ENCODE measurements at regions not wholly inside any gene's neighbourhood (a gene's known extent, or its start where the extent isn't known, plus 50 kb on each side); places are given as distances from the start of the nearest gene placed in this dataset.
A peak's percentile ranks its signal among the peaks of the same experiment; 100 is the strongest.
"Not testable (repeated sequence)": the region's sequence is repeated elsewhere in the genome, so short reads cannot be mapped to it uniquely, and the experiment has no call there.

DNA sequence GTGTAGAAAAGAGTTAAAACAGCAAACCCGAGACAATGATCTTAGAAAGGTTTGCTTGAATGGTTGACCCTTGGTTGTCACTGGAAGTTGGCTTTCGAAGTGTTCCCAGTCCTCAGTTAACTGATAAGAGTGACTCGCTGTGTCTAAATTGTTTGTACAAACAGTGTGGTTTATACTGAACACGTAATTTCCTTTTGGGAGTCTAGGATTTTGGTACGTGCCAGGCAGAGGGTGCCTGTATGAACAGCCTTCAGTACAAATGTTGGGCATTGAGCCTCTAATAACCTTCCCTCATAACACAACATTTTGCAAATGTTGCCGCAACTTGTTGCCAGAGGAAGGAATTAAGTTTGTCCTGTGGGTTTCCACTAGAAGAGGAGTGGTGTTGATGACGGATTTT, 95.8 kb upstream of the DPP10 start:
- Histone ChIP-seq H3K4me3 (ENCODE audit: low read length) (no peak overlapping the region), H3K9me3 (ENCODE audit: control insufficient read depth, low read length) (no peaks in the 10 kb centered on the region), H3K27ac (ENCODE audit: low read length) (no peak overlapping the region), H3K27me3 (ENCODE audit: control insufficient read depth, insufficient read depth) (no peaks in the 10 kb centered on the region), H3K4me1 (ENCODE audit: control insufficient read depth, insufficient read depth, low read length) (no peaks in the 10 kb centered on the region)
- 43% methylated on average over 7 of the region's 7 CpGs for WGBS
- ATAC-seq, result peak; percentile 72 to 86
- no peak for DNase-seq
- intact Hi-C loops (cut with DNase I), result no loop called here

DNA sequence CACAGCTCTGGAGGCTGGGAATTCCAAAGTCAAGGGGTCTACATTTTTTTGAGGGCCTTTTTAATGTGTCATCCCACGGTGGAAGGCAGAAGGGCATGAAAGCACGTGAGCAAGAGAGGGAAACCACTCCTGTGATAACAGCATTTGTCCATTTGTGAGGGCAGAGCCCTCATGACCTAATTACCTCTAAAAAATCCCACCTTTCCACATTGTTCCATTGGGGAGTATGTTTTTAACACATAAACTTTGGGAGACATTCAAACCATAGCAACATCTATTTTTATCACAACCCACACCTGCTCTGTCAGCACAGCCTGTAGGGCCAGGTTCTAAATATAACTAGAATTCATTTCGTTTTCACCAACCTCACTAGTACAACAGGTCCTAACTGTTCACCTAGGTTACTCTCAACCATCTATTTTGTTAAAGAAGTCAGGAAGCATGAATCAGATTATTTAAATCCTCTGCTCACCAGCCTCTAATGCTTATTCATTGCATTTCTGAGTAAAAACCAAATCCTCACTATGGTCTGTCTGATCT, 92.2 kb upstream of the DPP10 start:
- no peaks in the 10 kb centered on the region for H3K27me3 ChIP-seq (ENCODE audit: control insufficient read depth, insufficient read depth)
- ATAC-seq, result no peak
- 54% methylated on average over 3 of the region's 3 CpGs for WGBS

DNA sequence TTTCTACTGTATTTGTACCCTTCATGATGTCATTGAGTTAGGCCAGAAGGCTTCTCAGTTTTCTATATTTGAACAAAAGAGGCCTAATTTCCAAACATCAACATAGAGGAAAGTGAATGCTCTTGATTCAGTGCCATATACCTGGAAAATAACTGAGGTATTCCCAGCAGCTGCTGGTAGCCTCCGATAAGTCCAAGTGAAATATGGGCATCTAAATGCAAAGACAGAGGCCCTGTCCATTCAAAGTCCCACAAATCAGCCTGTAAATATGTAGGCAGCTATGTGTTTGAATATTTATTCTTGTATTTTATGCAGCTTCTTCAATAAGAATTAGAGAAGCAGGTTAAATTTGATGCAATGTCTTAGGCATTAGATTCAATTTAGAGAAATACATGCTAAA, 89.5 kb upstream of the DPP10 start:
- Histone ChIP-seq H3K9me3 (ENCODE audit: control insufficient read depth, low read length) (no peaks in the 10 kb centered on the region), H3K4me3 (ENCODE audit: low read length) (no peak overlapping the region), H3K27ac (ENCODE audit: low read length) (no peak overlapping the region), H3K27me3 (ENCODE audit: control insufficient read depth, insufficient read depth) (no peaks in the 10 kb centered on the region), H3K4me1 (ENCODE audit: control insufficient read depth, insufficient read depth, low read length) (no peaks in the 10 kb centered on the region)
- DNase-seq (no peak), ATAC-seq (no peak)
- WGBS, result 96% methylated on average over 1 of the region's 1 CpG
- intact Hi-C loops (cut with DNase I), result no loop called here

More for the DNA sequence above, 92.2 kb upstream of the DPP10 start:
- DNase-seq, result no peak
- H3K4me1 ChIP-seq (ENCODE audit: control insufficient read depth, insufficient read depth, low read length), result no peaks in the 10 kb centered on the region
- intact Hi-C loops (cut with DNase I), result no loop called here
- H3K9me3 ChIP-seq (ENCODE audit: control insufficient read depth, low read length), result no peaks in the 10 kb centered on the region
- H3K27ac ChIP-seq (ENCODE audit: low read length), result no peak overlapping the region
- H3K4me3 ChIP-seq (ENCODE audit: low read length), result no peak overlapping the region

DNA sequence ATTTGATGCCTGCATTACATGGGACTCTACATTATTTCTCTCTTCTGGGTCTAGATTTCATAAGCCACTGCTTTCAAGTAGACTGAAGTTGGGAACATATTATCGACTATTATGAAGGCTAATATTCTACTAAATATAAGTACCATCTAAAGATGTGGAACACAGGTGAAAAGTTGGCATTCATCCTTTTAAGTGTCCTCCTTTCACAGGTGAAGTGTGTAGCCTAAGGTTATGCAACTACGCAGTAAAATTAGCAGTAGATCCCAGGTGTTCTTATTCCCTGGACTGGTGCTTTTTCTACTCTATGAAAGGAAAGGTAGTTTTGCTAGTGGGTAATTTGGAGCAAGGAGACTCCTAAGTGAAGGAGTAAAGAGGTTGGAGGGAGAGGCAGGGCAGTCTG, 88.2 kb upstream of the DPP10 start:
- H3K4me1 ChIP-seq (ENCODE audit: control insufficient read depth, insufficient read depth, low read length), result no peaks in the 10 kb centered on the region
- ATAC-seq (no peak), DNase-seq (no peak)
- H3K4me3 ChIP-seq (ENCODE audit: low read length), result no peak overlapping the region
- no peak overlapping the region for H3K27ac ChIP-seq (ENCODE audit: low read length)
- no peaks in the 10 kb centered on the region for H3K9me3 ChIP-seq (ENCODE audit: control insufficient read depth, low read length)
- intact Hi-C loops (cut with DNase I), result no loop called here
- WGBS, result 95% methylated on average over 2 of the region's 2 CpGs
- no peaks in the 10 kb centered on the region for H3K27me3 ChIP-seq (ENCODE audit: control insufficient read depth, insufficient read depth)

DNA sequence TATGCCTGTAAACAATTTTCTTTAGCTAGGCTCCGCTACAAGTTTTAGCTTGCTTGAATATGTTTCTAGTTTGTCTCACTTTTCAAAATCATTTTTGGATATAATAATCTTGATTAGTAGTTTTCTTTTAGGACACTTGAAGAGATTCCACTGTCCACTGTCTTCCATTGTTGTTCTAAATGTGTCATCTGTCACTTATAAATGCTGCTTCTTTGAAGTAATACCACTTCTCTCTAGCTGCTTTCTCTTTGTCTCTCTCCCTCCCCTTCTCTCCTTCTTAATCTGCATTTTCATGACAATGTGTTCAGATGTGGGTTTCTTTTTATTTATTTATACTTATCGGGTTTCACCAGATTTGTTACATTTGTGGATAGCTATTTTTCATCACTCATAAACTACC, 73.7 kb upstream of the DPP10 start:
- ATAC-seq, result no peak
- intact Hi-C loops (cut with DNase I), result no loop called here
- 71% methylated on average over 2 of the region's 2 CpGs for WGBS

DNA sequence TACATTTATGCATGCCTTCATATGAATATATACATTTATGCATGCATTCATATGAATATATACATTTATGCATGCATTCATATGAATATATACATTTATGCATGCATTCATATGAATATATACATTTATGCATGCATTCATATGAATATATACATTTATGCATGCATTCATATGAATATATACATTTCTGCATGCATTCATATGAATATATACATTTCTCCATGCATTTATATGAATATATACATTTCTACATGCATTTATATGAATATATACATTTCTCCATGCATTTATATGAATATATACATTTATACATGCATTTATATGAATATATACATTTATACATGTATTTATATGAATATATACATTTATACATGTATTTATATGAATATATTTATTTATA, 70.7 kb upstream of the DPP10 start:
- H3K27ac ChIP-seq (ENCODE audit: low read length); H3K27me3 ChIP-seq (ENCODE audit: control insufficient read depth, insufficient read depth); H3K9me3 ChIP-seq (ENCODE audit: control insufficient read depth, low read length); intact Hi-C loops (cut with DNase I); H3K4me3 ChIP-seq (ENCODE audit: low read length); DNase-seq; ATAC-seq; H3K4me1 ChIP-seq (ENCODE audit: control insufficient read depth, insufficient read depth, low read length): not testable (repeated sequence)

More for the DNA sequence above, 73.7 kb upstream of the DPP10 start:
- H3K9me3 ChIP-seq (ENCODE audit: control insufficient read depth, low read length), result no peaks in the 10 kb centered on the region
- H3K27me3 ChIP-seq (ENCODE audit: control insufficient read depth, insufficient read depth), result no peaks in the 10 kb centered on the region
- no peak overlapping the region for H3K4me3 ChIP-seq (ENCODE audit: low read length)
- DNase-seq, result no peak
- no peaks in the 10 kb centered on the region for H3K4me1 ChIP-seq (ENCODE audit: control insufficient read depth, insufficient read depth, low read length)
- H3K27ac ChIP-seq (ENCODE audit: low read length), result no peak overlapping the region

DNA sequence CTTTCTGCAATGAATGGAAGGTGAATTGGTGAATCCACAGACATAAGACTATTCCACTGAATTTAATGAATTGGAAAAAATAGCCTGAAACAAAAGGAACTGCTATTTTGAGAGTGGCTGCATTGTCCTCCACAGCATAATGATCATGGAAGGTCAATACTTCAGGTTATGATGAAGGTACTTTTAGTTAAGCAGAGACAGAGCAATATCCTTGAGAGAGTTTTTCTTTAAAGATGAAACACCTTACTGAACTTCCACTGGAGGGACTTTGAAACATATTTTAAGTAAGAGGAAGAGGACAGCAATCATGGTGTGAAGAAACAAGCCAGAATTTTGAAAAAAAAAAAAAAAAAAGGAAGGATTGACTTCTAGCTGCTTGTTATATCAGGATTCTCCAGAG, 68.8 kb upstream of the DPP10 start:
- H3K4me1 ChIP-seq (ENCODE audit: control insufficient read depth, insufficient read depth, low read length), result no peaks in the 10 kb centered on the region
- ATAC-seq (no peak), DNase-seq (no peak)
- no peak overlapping the region for H3K27ac ChIP-seq (ENCODE audit: low read length)
- H3K27me3 ChIP-seq (ENCODE audit: control insufficient read depth, insufficient read depth), result no peaks in the 10 kb centered on the region
- no peak overlapping the region for H3K4me3 ChIP-seq (ENCODE audit: low read length)
- H3K9me3 ChIP-seq (ENCODE audit: control insufficient read depth, low read length), result no peaks in the 10 kb centered on the region
- intact Hi-C loops (cut with DNase I), result no loop called here

DNA sequence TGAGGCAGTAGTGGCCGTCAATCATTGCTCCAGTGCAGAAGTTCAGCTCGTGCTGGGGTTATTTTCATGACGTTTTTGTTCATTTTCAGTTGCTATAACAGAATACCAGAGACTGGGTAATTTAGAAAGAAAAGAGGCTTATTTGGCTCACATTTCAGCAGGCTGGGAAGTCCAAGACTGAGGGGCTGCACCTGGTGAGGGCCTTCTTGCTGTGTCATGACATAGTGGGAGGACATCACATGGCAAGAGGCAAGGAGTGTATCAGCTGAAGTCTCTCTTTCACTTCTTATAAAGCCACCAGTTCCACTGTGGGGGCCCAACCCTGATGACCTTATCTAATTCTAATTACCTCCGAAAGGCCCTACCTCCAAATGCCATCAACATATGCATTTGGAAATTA, 58.0 kb upstream of the DPP10 start:
- no peak for DNase-seq
- ATAC-seq, result no peak
- intact Hi-C loops (cut with DNase I), result no loop called here
- no peak overlapping the region for H3K4me3 ChIP-seq (ENCODE audit: low read length)
- H3K27me3 ChIP-seq (ENCODE audit: control insufficient read depth, insufficient read depth), result no peaks in the 10 kb centered on the region
- 69% methylated on average over 4 of the region's 4 CpGs for WGBS
- no peak overlapping the region for H3K27ac ChIP-seq (ENCODE audit: low read length)
- H3K9me3 ChIP-seq (ENCODE audit: control insufficient read depth, low read length), result no peaks in the 10 kb centered on the region
- H3K4me1 ChIP-seq (ENCODE audit: control insufficient read depth, insufficient read depth, low read length), result no peaks in the 10 kb centered on the region

DNA sequence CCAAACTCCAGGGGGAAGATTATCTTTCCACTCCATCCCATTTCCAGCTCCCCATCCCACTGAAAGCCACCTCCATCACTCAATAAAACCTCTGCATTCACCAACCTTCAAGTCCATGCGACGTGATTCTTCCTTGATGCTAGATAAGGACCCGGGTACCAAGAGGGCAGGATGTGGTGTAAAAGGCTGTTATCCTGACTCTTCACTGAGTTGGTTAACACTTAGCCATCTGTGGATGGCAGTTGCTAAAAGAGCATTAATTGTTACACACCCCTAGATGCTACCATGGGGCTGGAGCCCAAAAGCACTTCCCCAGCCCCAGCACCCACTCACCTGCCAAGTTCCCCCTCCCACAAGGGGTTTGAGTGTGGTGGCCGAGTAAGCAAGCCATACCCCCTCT, 53.4 kb upstream of the DPP10 start:
- intact Hi-C loops (cut with DNase I), result no loop called here
- Histone ChIP-seq H3K27me3 (ENCODE audit: control insufficient read depth, insufficient read depth) (no peaks in the 10 kb centered on the region), H3K27ac (ENCODE audit: low read length) (no peak overlapping the region), H3K9me3 (ENCODE audit: control insufficient read depth, low read length) (no peaks in the 10 kb centered on the region), H3K4me1 (ENCODE audit: control insufficient read depth, insufficient read depth, low read length) (no peaks in the 10 kb centered on the region), H3K4me3 (ENCODE audit: low read length) (no peak overlapping the region)
- DNase-seq (no peak), ATAC-seq (no peak)
- 81% methylated on average over 4 of the region's 4 CpGs for WGBS

All from right cardiac atrium (tissue), 5 donors.